NCI-H446 treated with DMSO at 0.1 percent for 48 hours (cell line): ENCODE measurements at regions not wholly inside any gene's neighbourhood (a gene's known extent, or its start where the extent isn't known, plus 50 kb on each side); places are given as distances from the start of the nearest gene placed in this dataset.
A peak's percentile ranks its signal among the peaks of the same experiment; 100 is the strongest.
"Not testable (repeated sequence)": the region's sequence is repeated elsewhere in the genome, so short reads cannot be mapped to it uniquely, and the experiment has no call there.

Experiments
- DNase-seq: peaks from one replicate; lab custom pipeline; 2025; lab: John Stamatoyannopoulos, UW

GRCh38 chr3:117836296-117836695 is 1126.7 kb downstream of the TUSC7 start:
- DNase-seq, result no peak

- DNase-seq, result no peak
These were observed 1127.8 kb downstream of the TUSC7 start for GRCh38 chr3:117837391-117837790.

- peak; percentile 21 for DNase-seq
These were observed 1132.5 kb downstream of the TUSC7 start for GRCh38 chr3:117842086-117842485.

- DNase-seq, result no peak
These were observed 1133.8 kb downstream of the TUSC7 start for GRCh38 chr3:117843356-117843755.

GRCh38 chr3:117844676-117845075 is 1135.1 kb downstream of the TUSC7 start:
- DNase-seq, result no peak

- DNase-seq, result no peak
These were observed 1136.7 kb downstream of the TUSC7 start for GRCh38 chr3:117846238-117846637.

- DNase-seq, result no peak
These were observed 1139.0 kb downstream of the TUSC7 start for GRCh38 chr3:117848606-117849005.

GRCh38 chr3:117853923-117854668 is 1144.5 kb downstream of the TUSC7 start:
- no peak for DNase-seq

GRCh38 chr3:117856354-117856753 is 1146.8 kb downstream of the TUSC7 start:
- no peak for DNase-seq

- no peak for DNase-seq
These were observed 1153.6 kb downstream of the TUSC7 start for GRCh38 chr3:117863146-117863545.

- no peak for DNase-seq
These were observed 1155.8 kb downstream of the TUSC7 start for GRCh38 chr3:117865338-117865737.

- DNase-seq, result no peak
These were observed 1159.2 kb downstream of the TUSC7 start for GRCh38 chr3:117868766-117869165.

- no peak for DNase-seq
These were observed 1162.4 kb downstream of the TUSC7 start for GRCh38 chr3:117871934-117872333.

- not testable (repeated sequence) for DNase-seq
These were observed 1161.9 kb downstream of the IGSF11 start for GRCh38 chr3:117872594-117873248.

- peak; percentile 6 for DNase-seq
These were observed 1161.4 kb downstream of the IGSF11 start for GRCh38 chr3:117873249-117873600.

GRCh38 chr3:117874028-117874690 is 1160.5 kb downstream of the IGSF11 start:
- no peak for DNase-seq

- no peak for DNase-seq
These were observed 1159.5 kb downstream of the IGSF11 start for GRCh38 chr3:117874904-117875874.

- DNase-seq, result no peak
These were observed 1158.8 kb downstream of the IGSF11 start for GRCh38 chr3:117875887-117876286.

GRCh38 chr3:117880638-117881037 is 1154.0 kb downstream of the IGSF11 start:
- no peak for DNase-seq

GRCh38 chr3:117881210-117881609 is 1153.4 kb downstream of the IGSF11 start:
- no peak for DNase-seq

GRCh38 chr3:117885011-117885441 is 1149.6 kb downstream of the IGSF11 start:
- DNase-seq, result peak; percentile 21

- DNase-seq, result no peak
These were observed 1148.5 kb downstream of the IGSF11 start for GRCh38 chr3:117886147-117886546.
